ENCODE measurements at regions not wholly inside any gene's neighbourhood (a gene's known extent, or its start where the extent isn't known, plus 50 kb on each side); places are given as distances from the start of the nearest gene placed in this dataset.

GRCh38 chr2:136297994-136298393 lies 180.0 kb upstream of the CXCR4 start:
- TF ChIP-seq FOXM1 (IDR thresholded peaks at IDR 0.05; ENCODE audit: low read depth) (no peak), PBX3 (IDR thresholded peaks at IDR 0.05) (no peak), EP300 (IDR thresholded peaks at IDR 0.05; ENCODE audit: borderline replicate concordance in 1 of 2, low read depth in 1 of 2, low read length in 1 of 2) (no peak), ELF1 (IDR thresholded peaks at IDR 0.05) (no peak), SIN3A (IDR thresholded peaks at IDR 0.05; ENCODE audit: borderline replicate concordance, low read depth, low read length) (no peak), USF1 (IDR thresholded peaks at IDR 0.05; ENCODE audit: borderline replicate concordance, low read depth) (no peak), RFX5 (IDR thresholded peaks at IDR 0.05; ENCODE audit: low read length) (no peak), CHD2 (IDR thresholded peaks at IDR 0.05; ENCODE audit: low read length, partially characterized antibody) (no peak), GABPA (IDR thresholded peaks at IDR 0.05; ENCODE audit: low read depth) (no peak), TCF12 (IDR thresholded peaks at IDR 0.05) (no peak), TEAD4 (IDR thresholded peaks at IDR 0.05; ENCODE audit: borderline replicate concordance, insufficient read depth) (no peak), SMC3 (IDR thresholded peaks at IDR 0.05; ENCODE audit: low read depth, low read length) (no peak), RAD21 (IDR thresholded peaks at IDR 0.05; ENCODE audit: low read length) (no peak)
- TF ChIP-seq, protein P1, sequence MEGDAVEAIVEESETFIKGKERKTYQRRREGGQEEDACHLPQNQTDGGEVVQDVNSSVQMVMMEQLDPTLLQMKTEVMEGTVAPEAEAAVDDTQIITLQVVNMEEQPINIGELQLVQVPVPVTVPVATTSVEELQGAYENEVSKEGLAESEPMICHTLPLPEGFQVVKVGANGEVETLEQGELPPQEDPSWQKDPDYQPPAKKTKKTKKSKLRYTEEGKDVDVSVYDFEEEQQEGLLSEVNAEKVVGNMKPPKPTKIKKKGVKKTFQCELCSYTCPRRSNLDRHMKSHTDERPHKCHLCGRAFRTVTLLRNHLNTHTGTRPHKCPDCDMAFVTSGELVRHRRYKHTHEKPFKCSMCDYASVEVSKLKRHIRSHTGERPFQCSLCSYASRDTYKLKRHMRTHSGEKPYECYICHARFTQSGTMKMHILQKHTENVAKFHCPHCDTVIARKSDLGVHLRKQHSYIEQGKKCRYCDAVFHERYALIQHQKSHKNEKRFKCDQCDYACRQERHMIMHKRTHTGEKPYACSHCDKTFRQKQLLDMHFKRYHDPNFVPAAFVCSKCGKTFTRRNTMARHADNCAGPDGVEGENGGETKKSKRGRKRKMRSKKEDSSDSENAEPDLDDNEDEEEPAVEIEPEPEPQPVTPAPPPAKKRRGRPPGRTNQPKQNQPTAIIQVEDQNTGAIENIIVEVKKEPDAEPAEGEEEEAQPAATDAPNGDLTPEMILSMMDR (IDR thresholded peaks at IDR 0.05), result no peak
